ENCODE measurements at regions not wholly inside any gene's neighbourhood (a gene's known extent, or its start where the extent isn't known, plus 50 kb on each side); places are given as distances from the start of the nearest gene placed in this dataset.
"Not testable (repeated sequence)": the region's sequence is repeated elsewhere in the genome, so short reads cannot be mapped to it uniquely, and the experiment has no call there.

DNA sequence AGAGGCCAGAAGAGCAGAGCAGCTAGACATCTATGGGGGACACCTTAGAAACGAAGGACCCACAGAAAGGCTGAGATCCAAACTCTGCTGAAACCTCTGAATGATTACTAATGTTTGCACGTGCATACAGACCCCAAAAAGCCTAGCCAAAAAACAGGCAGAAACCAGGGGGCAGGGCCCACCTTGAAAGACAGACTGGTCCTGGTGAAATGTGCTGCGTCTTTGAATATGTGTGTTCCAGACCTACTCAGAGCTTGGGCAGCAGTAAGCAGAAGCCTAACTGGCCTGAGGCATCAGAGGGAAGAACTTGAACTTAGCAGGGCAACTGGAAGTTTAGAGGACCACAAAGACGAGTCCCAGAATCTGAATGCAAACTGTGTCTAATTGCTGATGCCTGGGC is 251.8 kb downstream of the TEX36 start:
- Mint-ChIP-seq H3K4me1 (no peaks in the 10 kb centered on the region), H3K9me3 (peaks cover 4% of the 10 kb centered on the region), H3K36me3 (ENCODE audit: low read depth) (no peaks in the 10 kb centered on the region), H3K27ac (no peak overlapping the region), H3K27me3 (peaks cover 3% of the 10 kb centered on the region), H3K4me3 (no peak overlapping the region)
- no peak for ATAC-seq
- DNase-seq: no peak

DNA sequence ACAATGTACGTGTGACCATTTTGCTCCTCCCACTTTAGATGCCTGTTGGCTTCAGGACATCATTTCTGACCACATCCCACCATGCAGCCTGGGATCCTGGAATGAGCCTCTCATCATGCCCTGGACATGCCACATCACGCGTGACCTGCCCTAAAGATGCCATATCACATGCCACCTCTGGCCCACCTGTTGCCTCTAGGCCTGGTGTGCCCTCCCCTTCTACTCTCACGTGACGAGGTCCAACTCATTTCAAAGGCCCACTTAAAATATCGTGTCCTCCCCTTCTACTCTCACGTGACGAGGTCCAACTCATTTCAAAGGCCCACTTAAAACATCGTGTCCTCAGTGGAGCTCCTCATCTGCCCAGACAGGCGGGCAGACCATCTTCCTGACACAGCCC is 254.9 kb downstream of the TEX36 start:
- Mint-ChIP-seq H3K4me3 (no peak overlapping the region), H3K27me3 (peaks cover 3% of the 10 kb centered on the region), H3K36me3 (ENCODE audit: low read depth) (no peaks in the 10 kb centered on the region), H3K27ac (no peak overlapping the region), H3K9me3 (peaks cover 4% of the 10 kb centered on the region), H3K4me1 (no peaks in the 10 kb centered on the region)
- DNase-seq: no peak
- ATAC-seq: no peak

DNA sequence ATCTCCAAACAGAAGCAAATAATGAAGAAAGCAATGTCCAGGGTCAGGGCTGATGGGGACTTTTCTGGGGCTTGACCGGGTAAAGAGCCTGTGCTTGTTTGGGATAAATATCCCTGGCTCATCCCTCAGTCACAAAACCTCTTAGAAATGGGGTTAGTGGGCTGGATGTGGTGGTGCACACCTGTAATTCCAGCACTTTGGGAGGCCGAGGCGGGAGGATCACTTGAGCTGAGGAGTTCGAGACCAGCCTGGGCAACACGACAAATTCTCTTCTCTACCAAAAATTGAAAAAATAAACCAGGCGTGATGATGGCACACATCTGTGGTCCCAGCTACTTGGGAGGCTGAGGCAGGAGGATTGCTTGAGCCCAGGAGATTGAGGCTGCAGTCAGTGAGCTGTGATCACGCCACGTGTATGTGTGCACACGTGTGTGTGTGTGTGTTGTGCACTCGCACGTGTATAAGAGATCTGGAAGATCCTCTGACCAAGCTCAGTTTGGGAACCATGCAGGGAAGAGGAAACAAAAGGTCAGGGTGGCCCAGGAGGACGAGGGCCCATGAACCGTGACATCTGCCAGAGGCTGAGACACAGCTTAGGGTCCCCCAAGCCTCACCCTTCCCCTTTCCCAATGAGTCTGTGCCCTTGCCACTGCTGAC is 258.6 kb downstream of the TEX36 start:
- no peak for ATAC-seq
- Mint-ChIP-seq H3K36me3 (ENCODE audit: low read depth) (no peaks in the 10 kb centered on the region), H3K27me3 (no peaks in the 10 kb centered on the region)

DNA sequence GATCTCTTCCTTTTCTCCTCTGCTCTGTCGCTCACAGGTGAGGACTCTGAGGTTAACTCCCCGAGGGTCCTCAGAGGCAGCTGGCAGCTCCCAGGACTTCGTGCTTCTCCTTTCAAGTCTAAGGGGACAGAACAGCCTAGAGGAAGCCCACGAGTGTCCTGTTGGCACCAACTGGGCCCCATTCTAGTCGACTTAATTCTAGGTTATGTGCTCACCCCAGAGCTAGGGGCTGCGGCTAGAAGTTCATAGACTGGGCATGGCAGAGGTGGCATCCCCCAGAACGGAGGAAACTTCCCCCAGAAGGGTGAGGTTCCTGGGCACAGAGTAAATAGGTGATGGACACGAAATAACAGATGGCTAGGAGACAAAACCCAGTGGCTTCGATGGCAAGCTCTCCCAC is 259.4 kb downstream of the TEX36 start:
- no peak for ATAC-seq
- no peak for DNase-seq
- no peaks in the 10 kb centered on the region for H3K36me3 Mint-ChIP-seq (ENCODE audit: low read depth)
- H3K4me3 Mint-ChIP-seq: no peak overlapping the region
- H3K27me3 Mint-ChIP-seq: no peaks in the 10 kb centered on the region
- H3K9me3 Mint-ChIP-seq: peaks cover 6% of the 10 kb centered on the region
- no peaks in the 10 kb centered on the region for H3K4me1 Mint-ChIP-seq
- H3K27ac Mint-ChIP-seq: no peak overlapping the region

More for the DNA sequence above, 258.6 kb downstream of the TEX36 start:
- no peaks in the 10 kb centered on the region for H3K4me1 Mint-ChIP-seq
- DNase-seq: no peak
- H3K4me3 Mint-ChIP-seq: no peak overlapping the region
- no peak overlapping the region for H3K27ac Mint-ChIP-seq
- H3K9me3 Mint-ChIP-seq: no peaks in the 10 kb centered on the region

DNA sequence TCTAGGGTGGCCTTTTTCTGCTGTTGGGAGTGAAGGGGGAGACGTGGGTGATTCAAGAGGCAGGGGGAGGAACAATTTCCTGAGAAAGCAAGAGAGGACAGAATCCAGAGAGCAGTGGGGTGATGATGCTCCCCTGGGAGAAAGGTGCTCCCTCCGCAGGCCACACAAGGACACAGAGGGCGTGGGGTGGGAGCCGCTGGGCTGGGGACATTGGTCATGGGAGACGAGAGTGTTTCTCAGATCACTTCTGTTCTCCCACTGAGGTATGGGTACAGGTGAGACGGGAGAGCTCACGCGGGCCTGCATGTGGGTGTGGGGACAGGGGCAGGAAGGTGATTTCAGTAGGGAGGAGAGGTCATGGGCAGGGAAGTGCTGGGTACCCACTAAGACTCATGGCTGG is 259.5 kb upstream of the CTBP2 start:
- Mint-ChIP-seq H3K4me1 (no peaks in the 10 kb centered on the region), H3K27ac (no peak overlapping the region), H3K36me3 (ENCODE audit: low read depth) (no peaks in the 10 kb centered on the region), H3K9me3 (peaks cover 12% of the 10 kb centered on the region), H3K27me3 (no peaks in the 10 kb centered on the region), H3K4me3 (no peak overlapping the region)
- ATAC-seq (no peak), DNase-seq (no peak)

DNA sequence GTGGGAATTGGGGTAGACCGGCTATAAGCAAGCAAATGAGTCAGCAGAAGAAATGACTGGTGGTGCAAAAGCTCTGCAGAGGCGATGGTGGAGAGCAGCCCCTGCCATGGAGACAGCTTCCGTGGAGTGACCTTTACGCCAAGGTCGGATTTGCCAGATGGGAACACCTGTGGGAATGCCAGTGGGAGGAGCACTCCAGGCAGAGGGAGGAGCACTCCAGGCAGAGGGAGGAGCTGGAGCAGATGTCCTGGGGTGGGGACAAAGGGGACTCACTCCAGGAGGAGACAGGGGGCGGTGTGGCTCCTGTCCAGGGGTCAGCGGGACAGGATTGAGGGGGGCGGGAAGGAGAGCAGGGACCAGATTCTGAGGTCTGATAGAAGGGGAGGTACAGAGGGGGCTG is 258.8 kb upstream of the CTBP2 start:
- H3K36me3 Mint-ChIP-seq (ENCODE audit: low read depth): no peaks in the 10 kb centered on the region
- H3K4me3 Mint-ChIP-seq: no peak overlapping the region
- no peaks in the 10 kb centered on the region for H3K4me1 Mint-ChIP-seq
- H3K9me3 Mint-ChIP-seq: peaks cover 12% of the 10 kb centered on the region
- H3K27ac Mint-ChIP-seq: no peak overlapping the region
- no peak for ATAC-seq
- no peak for DNase-seq
- H3K27me3 Mint-ChIP-seq: no peaks in the 10 kb centered on the region

DNA sequence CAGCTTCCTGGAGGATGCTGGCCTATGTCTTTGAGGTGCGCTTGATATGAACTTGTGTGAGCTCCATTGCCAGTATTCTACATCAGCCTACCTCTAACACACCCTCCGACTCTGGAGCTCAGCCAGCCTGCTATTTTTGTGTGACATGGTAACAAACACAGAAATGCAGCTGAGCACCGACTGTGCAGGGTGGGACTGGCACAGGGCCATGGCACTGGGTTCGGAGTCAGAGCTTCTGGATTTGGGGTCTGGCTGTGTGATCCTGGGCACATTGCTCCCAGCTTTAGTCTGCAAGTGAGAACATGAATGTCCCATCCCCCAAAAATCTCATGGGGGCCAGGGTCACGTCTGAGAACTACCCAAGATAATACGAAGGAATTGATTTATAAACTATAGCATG is 257.2 kb upstream of the CTBP2 start:
- Mint-ChIP-seq H3K27me3 (no peaks in the 10 kb centered on the region), H3K4me1 (no peaks in the 10 kb centered on the region), H3K27ac (no peak overlapping the region), H3K4me3 (no peak overlapping the region), H3K9me3 (peaks cover 12% of the 10 kb centered on the region), H3K36me3 (ENCODE audit: low read depth) (no peaks in the 10 kb centered on the region)
- ATAC-seq: no peak
- DNase-seq: no peak

DNA sequence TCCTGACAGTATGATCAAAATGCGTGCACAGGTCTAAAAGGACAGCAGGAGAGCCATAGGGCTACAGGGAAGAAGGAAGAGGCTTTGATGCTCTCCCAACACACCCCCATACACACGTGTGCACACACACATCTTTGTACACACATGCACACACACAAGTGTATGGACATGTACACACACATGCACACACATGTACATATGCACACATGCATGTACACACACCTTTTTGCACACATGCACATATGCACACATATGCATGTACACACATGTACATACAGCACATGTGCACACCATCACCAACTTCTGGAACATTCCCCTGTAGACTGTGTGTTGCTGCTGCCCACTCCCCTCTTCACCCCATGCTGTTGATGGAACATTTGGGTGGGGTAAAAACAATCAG is 255.6 kb upstream of the CTBP2 start:
- no peaks in the 10 kb centered on the region for H3K27me3 Mint-ChIP-seq
- no peak overlapping the region for H3K4me3 Mint-ChIP-seq
- H3K27ac Mint-ChIP-seq: no peak overlapping the region
- no peaks in the 10 kb centered on the region for H3K4me1 Mint-ChIP-seq
- no peaks in the 10 kb centered on the region for H3K36me3 Mint-ChIP-seq (ENCODE audit: low read depth)
- H3K9me3 Mint-ChIP-seq: peaks cover 12% of the 10 kb centered on the region
- DNase-seq (no peak), ATAC-seq (no peak)

DNA sequence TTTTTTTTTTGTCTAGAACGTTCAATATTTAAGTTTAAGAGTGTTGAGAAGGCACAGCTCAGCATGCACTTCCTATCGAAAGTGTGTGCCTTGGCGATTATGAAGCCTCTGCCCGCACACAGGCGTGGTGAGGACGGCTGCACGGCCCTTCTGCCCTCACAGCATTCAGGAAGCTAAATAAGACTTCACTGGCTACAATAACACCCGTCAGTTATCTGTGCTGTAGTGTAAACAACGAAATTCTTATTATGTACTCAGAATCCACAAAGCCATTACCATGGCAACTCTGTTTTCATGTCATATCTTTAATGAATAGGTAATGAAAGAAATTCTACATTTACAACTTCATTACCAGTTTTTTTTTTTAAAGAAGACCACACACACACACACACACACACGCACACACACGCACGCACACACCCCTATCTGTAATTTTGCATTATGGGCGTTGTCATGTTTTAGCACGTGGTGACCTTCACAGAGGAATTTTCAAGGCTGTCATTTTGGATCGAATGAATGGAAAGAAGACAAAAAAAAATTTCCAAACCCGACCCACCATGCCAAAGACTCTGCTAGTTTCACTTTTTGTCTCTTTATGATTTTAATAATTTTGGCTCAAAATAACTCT is 254.8 kb upstream of the CTBP2 start:
- peaks cover 12% of the 10 kb centered on the region for H3K9me3 Mint-ChIP-seq
- ATAC-seq (no peak), DNase-seq (no peak)
- no peak overlapping the region for H3K27ac Mint-ChIP-seq
- H3K4me3 Mint-ChIP-seq: no peak overlapping the region
- H3K4me1 Mint-ChIP-seq: no peaks in the 10 kb centered on the region
- H3K27me3 Mint-ChIP-seq: peaks cover 1% of the 10 kb centered on the region
- H3K36me3 Mint-ChIP-seq (ENCODE audit: low read depth): no peaks in the 10 kb centered on the region

DNA sequence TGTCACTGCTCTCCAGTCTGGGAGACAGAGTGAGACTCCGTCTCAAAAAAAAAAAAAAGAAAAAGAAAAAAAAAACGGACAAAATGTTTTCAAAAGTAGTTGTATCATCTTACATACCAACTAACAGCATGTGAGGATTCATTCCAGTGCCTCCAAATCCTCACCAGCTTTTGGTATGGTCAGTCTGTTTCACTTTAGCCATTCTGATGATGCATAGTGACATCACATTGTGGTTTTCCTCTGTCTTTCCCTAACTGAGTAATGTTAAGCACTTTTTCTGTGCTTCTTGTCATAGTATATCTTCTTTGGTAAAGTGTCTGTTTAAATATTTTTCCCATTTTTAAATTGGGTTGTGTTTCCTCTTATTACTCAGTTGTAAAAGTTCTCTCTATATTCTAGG is 251.4 kb upstream of the CTBP2 start:
- no peaks in the 10 kb centered on the region for H3K4me1 Mint-ChIP-seq
- no peak for DNase-seq
- H3K27me3 Mint-ChIP-seq: peaks cover 3% of the 10 kb centered on the region

DNA sequence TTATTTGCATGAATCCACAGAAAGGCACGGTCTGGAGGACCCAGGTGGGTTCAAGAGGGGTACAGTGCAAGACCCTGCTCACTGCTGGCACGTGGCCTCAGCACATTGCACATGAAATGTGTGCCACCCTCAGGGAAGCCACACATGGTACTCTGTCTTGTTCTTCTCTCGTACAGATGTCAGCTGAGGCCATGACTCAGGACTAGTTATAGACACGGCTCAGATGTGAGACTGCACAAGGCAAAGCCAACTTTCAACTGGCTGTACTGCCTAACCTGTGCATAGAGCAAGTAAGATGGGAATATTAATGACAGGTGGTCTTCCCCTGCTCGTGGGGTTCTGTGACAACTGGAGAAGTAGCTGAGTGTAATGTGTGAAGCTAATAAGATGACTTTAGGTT is 249.4 kb upstream of the CTBP2 start:
- no peak overlapping the region for H3K27ac Mint-ChIP-seq
- H3K36me3 Mint-ChIP-seq (ENCODE audit: low read depth): no peaks in the 10 kb centered on the region
- peaks cover 12% of the 10 kb centered on the region for H3K9me3 Mint-ChIP-seq
- ATAC-seq: no peak
- H3K27me3 Mint-ChIP-seq: peaks cover 5% of the 10 kb centered on the region
- no peaks in the 10 kb centered on the region for H3K4me1 Mint-ChIP-seq
- DNase-seq: no peak
- no peak overlapping the region for H3K4me3 Mint-ChIP-seq

More for the DNA sequence above, 251.4 kb upstream of the CTBP2 start:
- ATAC-seq: no peak
- Mint-ChIP-seq H3K36me3 (ENCODE audit: low read depth) (no peaks in the 10 kb centered on the region), H3K9me3 (no peaks in the 10 kb centered on the region), H3K27ac (no peak overlapping the region), H3K4me3 (no peak overlapping the region)

DNA sequence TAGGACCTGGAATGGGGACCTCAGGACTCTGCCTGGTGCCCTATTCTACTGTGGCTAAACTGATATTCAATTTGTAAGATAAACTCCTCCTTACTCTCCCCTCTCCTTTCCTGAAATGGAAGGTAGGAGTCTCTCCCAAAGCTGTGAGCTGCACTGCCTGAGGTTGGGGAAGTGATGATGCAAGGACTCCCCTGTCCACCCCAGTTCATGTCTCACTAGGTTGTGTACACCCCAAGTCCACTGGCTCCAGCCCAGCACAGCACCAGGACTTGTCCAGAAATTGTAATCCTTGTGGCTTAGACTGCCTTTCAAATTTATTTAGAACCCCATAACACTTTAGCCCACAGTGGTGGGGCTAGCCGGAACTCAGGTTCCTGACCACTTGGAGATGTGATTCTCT is 247.2 kb upstream of the CTBP2 start:
- H3K4me3 Mint-ChIP-seq: no peak overlapping the region

DNA sequence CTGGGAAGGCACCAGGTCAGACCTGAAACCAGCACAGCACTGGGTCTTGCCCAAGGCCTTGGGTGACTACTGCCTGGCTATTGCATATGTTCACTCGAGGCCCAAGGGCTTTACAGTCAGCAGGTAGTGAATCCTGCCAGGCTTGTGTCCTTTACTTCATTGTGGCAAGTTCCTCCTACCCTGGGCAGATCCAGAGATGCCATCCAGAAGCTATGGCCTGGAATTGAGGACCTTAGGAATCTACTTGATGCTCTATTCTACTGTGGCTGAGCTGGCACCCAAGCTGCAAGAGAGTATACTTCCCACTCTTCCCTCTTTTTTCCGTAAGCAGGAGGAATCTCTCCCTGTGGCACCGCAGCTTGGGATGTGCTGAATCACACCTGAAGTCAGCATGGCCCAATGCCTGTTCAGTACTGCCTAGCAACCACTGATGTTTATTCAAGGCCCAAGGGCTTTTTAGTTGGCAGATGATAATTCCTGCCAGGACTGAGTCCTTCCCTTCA is 246.7 kb upstream of the CTBP2 start:
- Mint-ChIP-seq H3K36me3 (ENCODE audit: low read depth) (no peaks in the 10 kb centered on the region), H3K4me1 (no peaks in the 10 kb centered on the region), H3K4me3 (no peak overlapping the region), H3K27me3 (peaks cover 5% of the 10 kb centered on the region), H3K27ac (no peak overlapping the region), H3K9me3 (peaks cover 16% of the 10 kb centered on the region)
- ATAC-seq (no peak), DNase-seq (no peak)

More for the DNA sequence above, 247.2 kb upstream of the CTBP2 start:
- H3K4me1 Mint-ChIP-seq: no peaks in the 10 kb centered on the region
- ATAC-seq: no peak
- peaks cover 16% of the 10 kb centered on the region for H3K9me3 Mint-ChIP-seq
- no peaks in the 10 kb centered on the region for H3K36me3 Mint-ChIP-seq (ENCODE audit: low read depth)
- no peak for DNase-seq
- H3K27ac Mint-ChIP-seq: no peak overlapping the region
- H3K27me3 Mint-ChIP-seq: peaks cover 5% of the 10 kb centered on the region

DNA sequence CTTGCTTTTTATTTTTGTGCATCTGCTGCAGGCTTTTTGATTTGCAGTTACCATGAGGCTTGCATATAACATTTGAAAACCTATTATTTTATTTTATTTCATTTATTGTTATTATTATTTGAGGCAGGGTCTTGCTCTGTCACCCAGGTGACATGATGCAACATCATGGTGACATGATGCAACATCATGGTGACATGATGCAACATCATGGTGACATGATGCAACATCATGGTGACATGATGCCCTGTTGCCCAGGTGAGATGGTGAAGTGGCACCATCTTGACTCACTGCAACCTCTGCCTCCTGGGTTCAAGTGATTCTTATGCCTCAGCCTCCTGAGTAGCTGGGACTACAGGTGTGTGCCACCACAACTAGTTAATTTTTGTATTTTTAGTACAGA is 244.5 kb upstream of the CTBP2 start:
- H3K4me3 Mint-ChIP-seq; H3K27ac Mint-ChIP-seq; H3K27me3 Mint-ChIP-seq; DNase-seq; H3K4me1 Mint-ChIP-seq; ATAC-seq; H3K36me3 Mint-ChIP-seq (ENCODE audit: low read depth): not testable (repeated sequence)
- H3K9me3 Mint-ChIP-seq: peaks cover 20% of the 10 kb centered on the region

DNA sequence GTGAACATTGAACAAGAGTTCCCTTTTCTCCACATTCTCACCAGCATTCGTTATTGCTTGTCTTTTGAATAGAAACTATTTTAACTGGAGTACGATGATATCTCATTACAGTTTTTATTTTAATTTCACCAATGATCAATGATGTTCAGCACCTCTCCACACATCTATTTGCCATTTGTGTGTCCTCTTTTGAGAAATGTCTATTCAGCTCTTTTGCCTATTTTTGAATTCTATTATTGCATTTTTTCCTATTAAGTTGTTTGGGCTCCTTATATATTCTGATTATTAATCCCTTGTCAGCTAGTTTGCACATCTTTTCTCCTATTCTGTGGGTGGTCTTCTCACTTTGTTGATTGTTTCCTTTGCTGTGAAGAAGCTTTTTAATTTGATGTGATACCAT is 241.1 kb upstream of the CTBP2 start:
- no peak for DNase-seq
- H3K9me3 Mint-ChIP-seq: peaks cover 18% of the 10 kb centered on the region

More for the DNA sequence above, 241.1 kb upstream of the CTBP2 start:
- no peak for ATAC-seq
- H3K27ac Mint-ChIP-seq: no peak overlapping the region
- H3K4me1 Mint-ChIP-seq: no peaks in the 10 kb centered on the region
- H3K27me3 Mint-ChIP-seq: peaks cover 1% of the 10 kb centered on the region
- H3K36me3 Mint-ChIP-seq (ENCODE audit: low read depth): no peaks in the 10 kb centered on the region
- H3K4me3 Mint-ChIP-seq: no peak overlapping the region
